PC-9 (cell line): ENCODE measurements at regions not wholly inside any gene's neighbourhood (a gene's known extent, or its start where the extent isn't known, plus 50 kb on each side); places are given as distances from the start of the nearest gene placed in this dataset.
"Not testable (repeated sequence)": the region's sequence is repeated elsewhere in the genome, so short reads cannot be mapped to it uniquely, and the experiment has no call there.

ENCODE experiments used
- EZH2 ChIP-seq: fragments of 200-600 bp; sonication (generic); IDR thresholded peaks from 2 replicates; pipeline ENCODE4 v1.8.0; 2017; ENCODE audit warnings: antibody characterized with exemption, low read depth
- TF ChIP-seq, protein P1 (sequence below): fragments of 200-600 bp; sonication (generic); conservative IDR thresholded peaks from 2 replicates; pipeline ENCODE4 v1.6.1; 2017; ENCODE audit warnings: mixed run types, antibody characterized with exemption, mild to moderate bottlenecking, moderate library complexity

DNA sequence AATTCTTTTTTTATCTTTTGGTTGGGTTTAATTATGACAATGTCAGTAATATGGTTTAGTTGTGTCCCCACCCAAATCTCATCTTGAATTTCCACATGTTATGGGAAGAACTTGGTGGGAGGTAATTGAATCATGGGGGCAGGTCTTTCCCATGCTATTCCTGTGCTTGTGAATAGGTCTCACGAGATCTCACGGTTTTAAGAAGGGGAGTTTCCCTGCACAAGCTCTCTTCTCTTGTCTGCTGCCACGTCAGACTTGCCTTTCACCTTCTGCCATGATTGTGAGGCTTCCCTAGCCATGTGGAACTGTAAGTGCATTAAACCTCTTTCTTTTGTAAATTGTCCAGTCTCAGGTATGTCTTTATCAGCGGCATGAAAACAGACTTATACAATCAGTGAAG lies 61.7 kb upstream of the IFNE start:
- TF ChIP-seq EZH2, result not testable (repeated sequence)
- TF ChIP-seq, protein P1, sequence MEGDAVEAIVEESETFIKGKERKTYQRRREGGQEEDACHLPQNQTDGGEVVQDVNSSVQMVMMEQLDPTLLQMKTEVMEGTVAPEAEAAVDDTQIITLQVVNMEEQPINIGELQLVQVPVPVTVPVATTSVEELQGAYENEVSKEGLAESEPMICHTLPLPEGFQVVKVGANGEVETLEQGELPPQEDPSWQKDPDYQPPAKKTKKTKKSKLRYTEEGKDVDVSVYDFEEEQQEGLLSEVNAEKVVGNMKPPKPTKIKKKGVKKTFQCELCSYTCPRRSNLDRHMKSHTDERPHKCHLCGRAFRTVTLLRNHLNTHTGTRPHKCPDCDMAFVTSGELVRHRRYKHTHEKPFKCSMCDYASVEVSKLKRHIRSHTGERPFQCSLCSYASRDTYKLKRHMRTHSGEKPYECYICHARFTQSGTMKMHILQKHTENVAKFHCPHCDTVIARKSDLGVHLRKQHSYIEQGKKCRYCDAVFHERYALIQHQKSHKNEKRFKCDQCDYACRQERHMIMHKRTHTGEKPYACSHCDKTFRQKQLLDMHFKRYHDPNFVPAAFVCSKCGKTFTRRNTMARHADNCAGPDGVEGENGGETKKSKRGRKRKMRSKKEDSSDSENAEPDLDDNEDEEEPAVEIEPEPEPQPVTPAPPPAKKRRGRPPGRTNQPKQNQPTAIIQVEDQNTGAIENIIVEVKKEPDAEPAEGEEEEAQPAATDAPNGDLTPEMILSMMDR, result not testable (repeated sequence)
